ENCODE measurements at regions not wholly inside any gene's neighbourhood (a gene's known extent, or its start where the extent isn't known, plus 50 kb on each side); places are given as distances from the start of the nearest gene placed in this dataset.

DNA sequence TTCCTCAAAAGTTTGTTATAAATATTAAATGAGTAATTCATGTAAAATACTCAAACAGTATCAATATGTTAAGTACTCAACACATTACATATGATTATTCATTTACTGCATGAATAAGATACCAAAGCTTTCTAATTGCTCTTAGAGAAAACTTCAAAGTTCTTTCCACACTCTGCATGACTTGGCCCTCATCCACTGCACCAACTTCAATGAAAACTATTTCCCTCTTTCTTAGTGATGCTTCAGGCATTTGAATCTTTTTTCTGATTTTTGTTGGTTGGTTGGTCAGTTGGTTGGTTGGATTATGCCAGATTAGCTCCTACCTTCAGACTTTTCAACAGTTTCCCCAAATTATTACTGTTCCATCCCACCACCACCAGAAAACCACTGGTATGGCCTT is 314.7 kb upstream of the RGMB start:
- no peaks in the 10 kb centered on the region for H3K9me3 ChIP-seq (ENCODE audit: control insufficient read depth in 1 of 2, insufficient read depth in 1 of 2, low read length in 2 of 2)
- no peak overlapping the region for H3K27ac ChIP-seq (ENCODE audit: low read depth in 1 of 2, low read length in 2 of 2)
- DNase-seq (no peak), ATAC-seq (ENCODE audit: poor library complexity) (no peak)
- peaks cover 5% of the 10 kb centered on the region for H3K27me3 Mint-ChIP-seq
- ChIA-PET CTCF (interaction anchor here (0.6 kb wide), 1 partner anchor 212 kb away, joined by 3 read pairs; no protein-coding TSS in a partner anchor), POLR2A (no interaction called here)
- no peaks in the 10 kb centered on the region for H3K36me3 Mint-ChIP-seq (ENCODE audit: low read depth)
- no peaks in the 10 kb centered on the region for H3K27me3 ChIP-seq (ENCODE audit: control insufficient read depth in 1 of 2, insufficient read depth in 2 of 2, low read length in 2 of 2)
- no peak overlapping the region for H3K4me3 Mint-ChIP-seq
- H3K9me3 Mint-ChIP-seq, result no peaks in the 10 kb centered on the region
- H3K36me3 ChIP-seq (ENCODE audit: insufficient read depth, low read length), result no peaks in the 10 kb centered on the region
- intact Hi-C loops (cut with DNase I, micrococcal nuclease), result no loop called here
- H3K4me3 ChIP-seq (ENCODE audit: low read length), result no peak overlapping the region
- H3K4me1 ChIP-seq (ENCODE audit: insufficient read depth, low read length), result no peaks in the 10 kb centered on the region
- no peaks in the 10 kb centered on the region for H3K4me1 Mint-ChIP-seq (ENCODE audit: low read depth)
- TF ChIP-seq, protein P1, sequence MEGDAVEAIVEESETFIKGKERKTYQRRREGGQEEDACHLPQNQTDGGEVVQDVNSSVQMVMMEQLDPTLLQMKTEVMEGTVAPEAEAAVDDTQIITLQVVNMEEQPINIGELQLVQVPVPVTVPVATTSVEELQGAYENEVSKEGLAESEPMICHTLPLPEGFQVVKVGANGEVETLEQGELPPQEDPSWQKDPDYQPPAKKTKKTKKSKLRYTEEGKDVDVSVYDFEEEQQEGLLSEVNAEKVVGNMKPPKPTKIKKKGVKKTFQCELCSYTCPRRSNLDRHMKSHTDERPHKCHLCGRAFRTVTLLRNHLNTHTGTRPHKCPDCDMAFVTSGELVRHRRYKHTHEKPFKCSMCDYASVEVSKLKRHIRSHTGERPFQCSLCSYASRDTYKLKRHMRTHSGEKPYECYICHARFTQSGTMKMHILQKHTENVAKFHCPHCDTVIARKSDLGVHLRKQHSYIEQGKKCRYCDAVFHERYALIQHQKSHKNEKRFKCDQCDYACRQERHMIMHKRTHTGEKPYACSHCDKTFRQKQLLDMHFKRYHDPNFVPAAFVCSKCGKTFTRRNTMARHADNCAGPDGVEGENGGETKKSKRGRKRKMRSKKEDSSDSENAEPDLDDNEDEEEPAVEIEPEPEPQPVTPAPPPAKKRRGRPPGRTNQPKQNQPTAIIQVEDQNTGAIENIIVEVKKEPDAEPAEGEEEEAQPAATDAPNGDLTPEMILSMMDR (IDR thresholded peaks at IDR 0.05), result no peak
- no peak overlapping the region for H3K27ac Mint-ChIP-seq

DNA sequence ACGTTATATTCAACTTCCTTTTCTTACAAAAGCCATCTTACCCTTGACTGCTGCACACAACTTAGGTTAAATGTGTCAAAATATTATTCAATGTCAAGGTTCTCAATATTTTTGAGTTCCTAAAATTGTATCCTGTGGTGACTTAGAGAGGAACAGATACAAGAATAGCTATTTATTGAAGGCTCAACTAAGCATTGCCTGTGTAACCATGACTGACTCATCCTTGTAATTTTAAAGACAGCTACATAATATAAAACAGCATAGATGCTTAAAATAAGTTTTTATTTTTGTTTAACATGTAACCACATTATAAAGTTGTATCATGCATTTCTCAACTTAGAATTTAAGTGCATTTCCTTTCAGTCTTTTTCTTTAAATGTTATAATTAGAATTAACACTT is 312.9 kb upstream of the RGMB start:
- H3K4me1 Mint-ChIP-seq (ENCODE audit: low read depth), result no peaks in the 10 kb centered on the region
- H3K27me3 ChIP-seq (ENCODE audit: control insufficient read depth in 1 of 2, insufficient read depth in 2 of 2, low read length in 2 of 2), result no peaks in the 10 kb centered on the region
- H3K4me3 ChIP-seq (ENCODE audit: low read length), result no peak overlapping the region
- ChIA-PET POLR2A (no interaction called here), CTCF (no interaction called here)
- H3K9me3 ChIP-seq (ENCODE audit: control insufficient read depth in 1 of 2, insufficient read depth in 1 of 2, low read length in 2 of 2), result no peaks in the 10 kb centered on the region
- no peak for DNase-seq
- ATAC-seq (ENCODE audit: poor library complexity), result no peak
- intact Hi-C loops (cut with DNase I, micrococcal nuclease), result no loop called here
- H3K27ac ChIP-seq (ENCODE audit: low read depth in 1 of 2, low read length in 2 of 2), result no peak overlapping the region
- H3K4me1 ChIP-seq (ENCODE audit: insufficient read depth, low read length), result no peaks in the 10 kb centered on the region
- H3K9me3 Mint-ChIP-seq, result no peaks in the 10 kb centered on the region
- H3K27me3 Mint-ChIP-seq, result peaks cover 5% of the 10 kb centered on the region
- TF ChIP-seq, protein P1 (IDR thresholded peaks at IDR 0.05), result no peak
- H3K36me3 Mint-ChIP-seq (ENCODE audit: low read depth), result no peaks in the 10 kb centered on the region
- H3K27ac Mint-ChIP-seq, result no peak overlapping the region
- H3K4me3 Mint-ChIP-seq, result no peak overlapping the region
- H3K36me3 ChIP-seq (ENCODE audit: insufficient read depth, low read length), result no peaks in the 10 kb centered on the region

DNA sequence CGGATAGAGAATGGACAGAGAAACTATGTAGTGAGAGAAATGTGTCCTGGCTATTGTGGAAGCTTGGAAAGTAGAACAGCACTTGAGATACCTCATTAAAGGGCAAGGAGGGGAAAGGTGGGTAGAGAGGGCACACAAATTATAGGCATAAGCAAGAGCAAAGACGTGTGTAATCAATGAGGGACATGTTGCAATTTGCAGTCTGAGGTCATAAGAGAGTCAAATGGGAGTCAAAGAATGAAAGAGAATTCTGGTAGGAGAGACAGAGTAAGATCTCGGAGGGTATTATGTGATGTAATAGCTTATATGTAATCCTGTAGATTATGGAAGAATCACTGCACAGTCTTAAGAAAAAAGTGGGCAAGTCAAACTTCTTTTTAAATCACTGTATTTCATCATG is 312.0 kb upstream of the RGMB start:
- H3K4me3 ChIP-seq (ENCODE audit: low read length), result no peak overlapping the region
- H3K36me3 Mint-ChIP-seq (ENCODE audit: low read depth), result no peaks in the 10 kb centered on the region
- CTCF ChIA-PET, result no interaction called here
- H3K27me3 ChIP-seq (ENCODE audit: control insufficient read depth in 1 of 2, insufficient read depth in 2 of 2, low read length in 2 of 2), result no peaks in the 10 kb centered on the region
- intact Hi-C loops (cut with DNase I, micrococcal nuclease), result no loop called here
- H3K27ac ChIP-seq (ENCODE audit: low read depth in 1 of 2, low read length in 2 of 2), result no peak overlapping the region
- no peak overlapping the region for H3K27ac Mint-ChIP-seq
- no peaks in the 10 kb centered on the region for H3K9me3 ChIP-seq (ENCODE audit: control insufficient read depth in 1 of 2, insufficient read depth in 1 of 2, low read length in 2 of 2)
- POLR2A ChIA-PET, result no interaction called here
- no peaks in the 10 kb centered on the region for H3K9me3 Mint-ChIP-seq
- peaks cover 5% of the 10 kb centered on the region for H3K27me3 Mint-ChIP-seq
- no peak for DNase-seq
- H3K4me3 Mint-ChIP-seq, result no peak overlapping the region
- TF ChIP-seq, protein P1 (IDR thresholded peaks at IDR 0.05), result no peak
- H3K36me3 ChIP-seq (ENCODE audit: insufficient read depth, low read length), result no peaks in the 10 kb centered on the region
- no peak for ATAC-seq (ENCODE audit: poor library complexity)
- H3K4me1 Mint-ChIP-seq (ENCODE audit: low read depth), result no peaks in the 10 kb centered on the region
- H3K4me1 ChIP-seq (ENCODE audit: insufficient read depth, low read length), result no peaks in the 10 kb centered on the region
